ENCODE measurements at regions not wholly inside any gene's neighbourhood (a gene's known extent, or its start where the extent isn't known, plus 50 kb on each side); places are given as distances from the start of the nearest gene placed in this dataset.

DNA sequence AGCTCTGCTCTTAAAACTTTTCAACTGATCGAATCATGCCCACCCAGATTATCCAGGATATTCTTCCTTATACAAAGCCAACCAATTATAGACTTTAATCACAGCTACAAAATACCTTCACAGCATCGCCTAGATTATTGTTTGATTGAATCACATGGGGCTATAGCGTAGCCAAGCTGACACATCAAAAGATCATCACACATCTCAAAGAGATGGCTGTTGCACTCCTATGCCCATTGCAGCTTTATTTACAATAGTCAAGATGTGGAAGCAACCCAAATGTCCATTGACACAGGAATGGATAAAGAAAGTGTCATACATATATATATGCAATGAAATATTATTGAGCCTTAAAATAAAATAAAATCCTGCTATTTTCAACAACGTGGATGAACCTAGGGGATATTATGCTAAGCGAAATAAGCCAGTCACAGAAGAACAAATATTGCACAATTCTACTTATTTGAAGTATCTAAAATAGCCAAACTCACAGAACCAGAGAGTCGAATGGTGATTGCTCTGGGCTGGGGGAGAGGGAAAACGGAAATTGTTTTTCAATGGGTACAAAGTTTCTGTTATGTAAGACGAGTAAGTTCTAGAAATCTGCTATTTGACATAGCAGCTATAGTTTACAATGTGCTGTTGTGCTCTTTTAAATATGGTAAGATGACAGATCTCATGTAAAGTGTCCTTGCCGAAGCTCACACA, 60.9 kb upstream of the ERCC4 start:
- no peak for DNase-seq (ENCODE audit: low read depth)

DNA sequence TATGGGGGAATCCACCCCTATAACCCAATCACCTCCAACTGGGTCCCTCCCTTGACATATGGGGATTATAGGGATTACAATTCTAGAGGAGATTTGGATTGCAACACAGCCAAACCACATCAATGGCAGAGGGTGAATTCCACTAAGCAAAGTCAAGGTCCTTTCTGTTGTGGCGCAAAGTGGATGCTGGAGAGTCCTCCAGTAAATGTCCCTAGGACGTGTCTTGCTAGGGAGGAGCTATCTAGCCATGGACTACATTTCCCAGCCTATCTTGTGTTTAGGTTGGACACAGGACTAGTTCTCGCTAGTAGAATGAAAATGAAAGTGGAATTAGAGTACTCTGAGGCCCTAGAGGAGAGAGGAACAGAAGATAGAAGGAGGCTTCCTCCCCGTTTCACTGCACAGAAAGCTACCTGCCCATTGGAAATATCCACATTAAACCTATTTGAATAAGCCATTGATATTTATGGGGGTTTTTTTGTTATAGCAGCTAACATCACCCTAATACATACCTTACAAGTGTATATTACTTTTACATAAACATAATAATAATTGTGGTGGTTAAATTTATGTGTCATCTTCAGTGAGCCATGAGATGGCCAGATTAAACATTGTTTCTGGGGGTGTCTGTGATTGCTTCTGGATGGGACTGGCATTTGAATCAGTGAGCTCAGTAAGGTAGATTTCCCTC, 56.7 kb upstream of the ERCC4 start:
- DNase-seq (ENCODE audit: low read depth): no peak

DNA sequence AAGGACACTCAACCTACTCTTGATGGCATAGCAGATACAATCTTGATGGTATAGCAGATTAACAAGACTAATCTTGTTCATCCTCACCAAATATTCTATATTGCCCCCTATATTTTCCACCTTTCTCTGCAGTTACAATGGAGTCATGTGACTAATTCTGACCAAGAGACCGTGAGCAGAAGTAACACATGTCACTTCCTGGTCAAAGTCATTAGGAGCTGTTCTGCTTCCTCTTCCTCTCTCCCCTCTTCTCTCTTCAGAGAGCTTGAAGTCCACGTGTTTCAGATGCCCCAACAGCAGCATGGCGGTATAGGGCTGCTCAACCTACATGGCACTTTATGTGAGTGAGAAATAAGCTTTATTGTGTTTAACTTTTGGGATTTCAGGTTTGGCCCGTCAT, 55.3 kb upstream of the ERCC4 start:
- no peak for DNase-seq (ENCODE audit: low read depth)

DNA sequence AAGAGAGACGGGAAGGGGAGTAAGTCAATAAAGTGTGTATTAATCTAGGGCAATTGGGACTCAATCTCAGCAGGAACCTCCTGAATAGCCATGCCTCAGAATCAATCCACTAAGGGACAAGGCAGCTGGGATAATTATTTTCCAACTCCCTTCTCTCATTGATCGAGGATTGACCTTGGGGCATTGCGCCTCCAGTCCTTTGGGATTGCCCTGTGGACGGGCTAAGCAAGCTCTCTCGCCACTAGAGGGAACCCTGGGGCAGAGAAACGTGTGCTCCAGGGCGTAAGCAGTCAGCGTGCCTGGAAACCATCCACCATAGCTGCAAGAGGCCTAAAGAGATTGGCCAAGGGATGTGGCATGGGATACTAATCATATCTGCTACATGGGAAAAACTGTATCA, 53.9 kb upstream of the ERCC4 start:
- DNase-seq (ENCODE audit: low read depth): peak; percentile 77

All from renal cortical epithelial cell (primary cell).